GM18502 (cell line): ENCODE measurements at regions not wholly inside any gene's neighbourhood (a gene's known extent, or its start where the extent isn't known, plus 50 kb on each side); places are given as distances from the start of the nearest gene placed in this dataset.
"Not testable (repeated sequence)": the region's sequence is repeated elsewhere in the genome, so short reads cannot be mapped to it uniquely, and the experiment has no call there.

Experiments used
- ATAC-seq: cut with Tn5 transposase; IDR thresholded peaks from one replicate; pipeline ENCODE4 v1.9.1; 2021; ENCODE audit warnings: mild to moderate bottlenecking; ENCODE audit not compliant: unreplicated experiment, poor library complexity

DNA sequence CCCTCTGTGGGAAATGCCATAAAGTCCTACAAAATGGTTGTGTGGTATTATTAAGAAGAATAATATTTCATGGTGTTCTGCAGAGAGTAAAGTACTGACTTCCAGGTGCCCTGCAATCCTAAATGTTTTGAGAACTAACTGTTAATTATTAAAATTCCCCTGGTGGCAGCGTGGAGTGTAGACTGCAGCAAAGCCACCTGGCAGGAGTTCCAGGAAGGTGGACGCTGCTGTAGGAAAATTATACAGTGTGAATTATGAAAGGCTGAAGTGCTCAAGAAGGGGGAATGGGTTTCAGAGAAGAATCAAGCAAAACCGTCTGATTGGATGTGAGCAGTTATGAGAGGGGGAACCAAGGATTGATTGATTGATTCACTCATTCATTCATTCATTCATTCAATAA lies 572.4 kb upstream of the PPP2R3A start:
- no peak for ATAC-seq

DNA sequence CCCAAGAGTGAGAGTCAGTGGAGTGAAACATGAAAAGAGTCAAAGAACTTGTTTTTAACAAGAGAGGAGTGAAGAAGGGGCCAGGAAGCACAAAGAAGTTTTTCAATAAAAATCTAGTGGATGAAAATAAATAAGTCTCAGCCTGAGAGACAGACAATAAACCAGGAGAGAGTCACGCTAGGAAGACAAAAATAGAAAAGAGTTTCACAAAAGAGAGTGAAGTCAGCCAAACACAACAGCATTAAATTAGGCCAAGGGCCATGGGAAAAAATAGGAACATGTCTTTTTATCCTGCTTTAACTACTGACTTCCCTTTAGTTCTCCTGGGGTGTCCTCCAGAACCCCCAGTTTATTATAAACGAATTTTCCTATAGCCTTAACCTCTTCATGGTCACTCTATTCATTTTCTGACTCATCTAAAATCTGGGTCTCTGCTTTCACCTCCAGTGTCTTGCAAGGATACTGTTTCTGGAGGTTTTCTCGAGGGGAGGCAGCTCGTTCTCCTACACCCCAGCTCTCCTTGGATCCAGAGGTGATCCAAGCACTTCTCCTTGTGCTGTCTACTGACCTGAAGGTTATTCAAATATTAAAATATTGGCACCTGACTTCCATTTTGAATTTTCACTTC lies 571.5 kb upstream of the PPP2R3A start:
- ATAC-seq = no peak

DNA sequence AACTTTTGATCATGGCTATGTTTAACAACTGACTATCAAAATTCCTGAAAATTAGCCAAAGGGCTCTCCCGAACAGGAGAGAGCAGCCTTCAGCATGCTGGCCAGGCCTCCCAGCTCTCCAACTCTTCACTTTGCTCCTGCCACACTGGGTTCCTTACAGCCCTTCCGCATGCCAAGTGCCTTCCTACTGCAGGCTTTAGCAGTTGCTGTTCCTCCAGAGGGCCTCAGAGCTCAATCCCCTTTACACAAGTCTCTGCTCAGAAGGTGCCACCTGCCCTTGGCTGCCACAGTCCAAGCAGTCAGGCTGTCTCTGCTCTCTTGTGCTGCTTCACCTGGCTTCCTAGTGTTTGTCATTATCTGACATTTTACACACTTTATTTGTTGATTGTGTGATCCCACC lies 553.1 kb upstream of the PPP2R3A start:
- no peak for ATAC-seq

DNA sequence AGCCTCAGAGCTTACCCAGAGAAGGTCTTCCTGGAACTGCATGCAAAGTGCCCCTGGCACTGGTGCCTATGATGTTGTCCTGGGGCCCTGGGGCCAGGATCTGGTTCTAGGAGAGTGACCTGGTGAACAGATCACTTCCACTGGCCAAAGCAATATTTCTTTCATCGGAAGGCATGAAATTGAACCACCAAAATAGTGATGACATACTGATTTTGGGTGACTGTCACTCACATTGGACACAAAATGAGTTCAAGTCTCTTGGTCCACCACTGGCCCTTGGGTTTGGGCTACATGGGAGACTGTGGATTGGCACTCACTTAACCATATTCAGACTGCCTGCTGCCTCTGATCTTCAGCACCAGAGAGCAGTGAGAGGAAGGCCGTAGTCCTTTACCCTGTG lies 549.3 kb upstream of the PPP2R3A start:
- no peak for ATAC-seq

DNA sequence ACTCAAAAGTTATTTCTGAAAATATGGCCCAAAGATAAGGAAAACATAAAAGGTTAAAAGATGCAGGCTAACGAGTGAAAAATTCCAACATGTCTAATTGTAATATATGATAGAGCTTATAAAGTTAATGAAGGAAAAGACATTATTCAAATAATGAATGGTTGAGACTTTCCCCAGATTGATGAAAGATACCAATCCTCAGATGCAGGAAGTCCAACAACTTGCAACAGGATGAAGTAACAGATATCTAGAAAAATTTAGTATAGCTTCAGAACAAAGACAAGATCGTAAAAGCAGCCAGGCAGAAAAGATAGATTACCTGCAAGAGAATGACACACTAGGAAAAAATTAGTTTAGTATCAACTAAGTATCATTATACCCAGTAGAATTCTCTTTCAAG lies 546.4 kb upstream of the PPP2R3A start:
- no peak for ATAC-seq

DNA sequence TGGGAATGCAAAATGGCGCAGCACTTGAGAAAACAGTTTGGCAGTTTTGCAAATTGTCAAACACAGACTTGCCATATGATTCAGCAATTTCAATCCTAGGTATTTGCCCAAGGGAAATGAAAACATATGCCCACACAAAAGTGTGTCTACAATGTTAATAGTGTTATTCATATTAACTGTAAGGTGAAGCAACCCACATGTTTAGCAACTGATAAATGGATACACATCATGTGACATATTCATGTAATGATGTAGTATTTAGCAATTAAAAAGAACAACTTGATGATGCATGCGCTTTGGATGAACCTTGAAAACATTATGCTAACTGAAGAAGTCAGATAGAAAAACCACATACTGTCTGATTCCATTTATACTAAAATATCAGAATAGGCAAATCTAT lies 539.0 kb upstream of the PPP2R3A start:
- no peak for ATAC-seq

DNA sequence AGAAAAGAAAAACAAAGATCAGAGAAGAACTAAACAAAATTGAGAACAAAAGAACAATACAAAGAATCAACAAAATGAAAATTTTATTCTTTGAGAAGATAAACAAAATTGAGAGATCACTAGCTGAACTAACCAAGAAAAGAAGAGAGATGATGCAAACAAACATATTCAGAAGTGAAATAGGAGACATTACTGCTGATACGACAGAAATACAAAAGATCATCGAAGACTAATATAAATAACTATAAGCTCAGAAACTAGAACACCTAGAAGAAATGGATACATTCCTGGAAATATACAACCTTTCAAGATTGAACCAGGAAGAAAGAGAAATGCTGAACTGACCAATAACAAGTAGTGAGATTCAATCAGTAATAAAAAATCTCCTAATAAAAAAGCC lies 533.1 kb upstream of the PPP2R3A start:
- ATAC-seq = no peak

DNA sequence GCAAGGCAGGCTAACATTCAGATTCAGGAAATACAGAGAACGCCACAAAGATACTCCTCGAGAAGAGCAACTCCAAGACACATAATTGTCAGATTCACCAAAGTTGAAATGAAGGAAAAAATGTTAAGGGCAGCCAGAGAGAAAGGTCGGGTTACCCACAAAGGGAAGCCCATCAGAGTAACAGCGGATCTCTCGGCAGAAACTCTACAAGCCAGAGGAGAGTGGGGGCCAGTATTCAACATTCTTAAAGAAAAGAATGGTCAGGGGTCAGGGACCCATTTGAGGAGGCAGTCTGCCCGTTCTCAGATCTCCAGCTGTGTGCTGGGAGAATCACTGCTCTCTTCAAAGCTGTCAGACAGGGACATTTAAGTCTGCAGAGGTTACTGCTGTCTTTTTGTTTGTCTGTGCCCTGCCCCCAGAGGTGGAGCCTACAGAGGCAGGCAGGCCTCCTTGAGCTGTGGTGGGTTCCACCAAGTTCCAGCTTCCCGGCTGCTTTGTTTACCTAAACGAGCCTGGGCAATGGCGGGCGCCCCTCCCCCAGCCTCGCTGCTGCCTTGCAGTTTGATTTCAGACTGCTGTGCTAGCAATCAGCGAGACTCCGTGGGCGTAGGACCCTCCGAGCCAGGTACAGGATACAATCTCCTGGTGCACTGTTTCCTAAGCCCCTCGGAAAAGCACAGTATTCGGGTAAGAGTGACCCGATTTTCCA lies 526.5 kb upstream of the PPP2R3A start:
- not testable (repeated sequence) for ATAC-seq

DNA sequence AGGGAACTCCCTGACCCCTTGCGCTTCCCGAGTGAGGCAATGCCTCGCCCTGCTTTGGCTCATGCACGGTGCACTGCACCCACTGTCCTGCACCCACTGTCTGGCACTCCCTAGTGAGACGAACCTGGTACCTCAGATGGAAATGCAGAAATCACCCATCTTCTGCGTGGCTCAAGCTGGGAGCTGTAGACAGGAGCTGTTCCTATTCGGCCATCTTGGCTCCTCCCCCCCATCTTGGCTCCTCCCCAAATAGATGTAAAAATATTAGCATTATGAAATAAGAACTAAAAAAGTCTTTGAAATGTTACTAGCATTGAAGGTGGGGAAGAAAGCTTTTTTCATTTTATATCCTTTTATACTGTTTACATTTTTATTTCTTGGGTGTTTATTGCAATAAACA lies 525.9 kb upstream of the PPP2R3A start:
- not testable (repeated sequence) for ATAC-seq

DNA sequence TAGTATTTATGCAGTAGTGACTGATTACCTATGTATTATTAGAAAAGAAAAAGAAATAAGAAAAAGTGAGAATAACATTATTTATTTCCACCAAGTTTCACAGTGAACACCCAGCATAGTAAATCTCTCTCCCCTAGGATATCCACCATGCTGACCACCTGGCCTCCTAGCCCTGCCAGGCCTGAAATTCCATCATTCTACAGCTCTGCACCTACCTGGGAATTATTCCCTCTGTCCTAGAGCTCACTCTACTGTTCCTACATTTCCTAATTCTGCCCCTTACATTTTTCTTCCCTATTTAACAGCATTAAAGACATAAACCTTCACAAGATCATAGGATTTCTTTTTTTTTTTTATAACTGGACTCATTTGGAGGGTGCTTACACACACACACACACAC lies 525.3 kb upstream of the PPP2R3A start:
- no peak for ATAC-seq

DNA sequence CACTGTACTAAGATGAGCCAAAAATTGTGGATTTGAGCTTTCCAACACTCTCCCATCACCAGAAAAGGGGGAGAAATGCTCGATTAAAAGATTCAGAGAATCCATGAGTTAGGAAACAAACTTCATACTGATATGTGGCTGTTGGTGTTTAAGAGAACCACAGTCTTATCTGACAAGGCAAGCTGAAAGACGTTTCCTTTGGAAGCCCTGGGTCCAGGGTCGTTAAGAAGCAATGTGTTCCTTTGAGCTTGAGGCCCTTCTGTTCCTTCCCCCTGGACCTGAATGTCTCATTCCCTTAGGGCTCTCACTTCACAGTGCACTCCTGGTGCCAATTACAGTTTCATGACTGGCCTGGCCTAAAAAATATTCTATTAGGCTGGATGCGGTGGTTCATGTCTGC lies 524.8 kb upstream of the PPP2R3A start:
- ATAC-seq = no peak

DNA sequence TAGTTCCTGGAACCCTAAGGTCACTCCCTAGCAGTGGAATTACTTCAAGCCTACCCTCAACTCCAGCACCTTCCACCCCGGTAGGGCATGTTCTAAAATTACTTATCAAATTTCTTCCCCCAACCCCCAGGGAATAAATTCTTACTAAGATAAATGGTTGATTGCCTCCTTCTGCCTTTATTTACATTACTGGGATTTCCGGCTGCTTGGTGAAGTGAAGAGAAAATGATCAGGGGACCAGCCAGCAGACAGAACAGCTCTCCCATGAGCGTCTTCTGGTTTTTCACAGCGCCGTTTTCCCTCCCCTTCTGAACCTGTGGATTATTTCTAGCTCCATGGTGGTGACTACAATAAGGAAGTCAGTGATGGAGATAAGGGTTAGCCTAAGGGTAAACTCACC lies 521.5 kb upstream of the PPP2R3A start:
- no peak for ATAC-seq

DNA sequence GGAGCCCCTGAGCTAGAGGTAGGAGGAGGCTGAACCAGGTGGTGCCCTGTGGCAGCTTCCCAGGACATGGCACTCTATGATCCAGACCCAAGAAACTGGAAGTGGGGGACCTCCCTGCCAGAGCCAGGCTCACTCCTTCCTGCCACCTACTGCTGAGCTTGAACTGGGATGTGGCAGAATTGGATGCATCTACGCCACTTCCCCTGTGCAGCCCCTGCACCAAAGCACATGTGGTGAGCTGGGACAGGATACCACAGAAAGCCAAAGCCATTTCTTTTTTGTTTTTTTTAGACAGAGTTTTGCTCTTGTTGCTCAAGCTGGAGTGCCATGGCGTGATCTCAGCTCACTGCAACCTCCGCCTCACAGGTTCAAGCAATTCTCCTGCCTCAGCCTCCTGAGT lies 518.0 kb upstream of the PPP2R3A start:
- ATAC-seq = no peak

DNA sequence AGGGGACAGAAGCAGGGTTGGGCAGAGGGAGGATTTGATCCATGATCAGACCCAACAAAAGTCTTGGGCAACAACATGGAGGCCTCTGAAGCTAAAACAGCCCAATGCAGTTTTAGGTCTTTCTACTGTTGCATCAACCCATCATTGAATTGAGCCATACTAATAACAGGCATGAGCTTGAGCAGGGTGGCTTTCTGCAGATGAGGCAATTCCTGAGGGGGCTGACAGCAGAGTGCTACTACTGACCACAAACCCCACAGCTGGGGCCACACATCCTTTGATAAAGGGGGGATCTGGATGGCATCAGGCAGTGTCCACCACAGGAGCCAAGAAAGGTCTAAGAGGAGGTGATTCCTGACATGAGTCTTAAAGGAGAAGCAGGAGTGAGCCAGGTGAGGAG lies 517.0 kb upstream of the PPP2R3A start:
- no peak for ATAC-seq

DNA sequence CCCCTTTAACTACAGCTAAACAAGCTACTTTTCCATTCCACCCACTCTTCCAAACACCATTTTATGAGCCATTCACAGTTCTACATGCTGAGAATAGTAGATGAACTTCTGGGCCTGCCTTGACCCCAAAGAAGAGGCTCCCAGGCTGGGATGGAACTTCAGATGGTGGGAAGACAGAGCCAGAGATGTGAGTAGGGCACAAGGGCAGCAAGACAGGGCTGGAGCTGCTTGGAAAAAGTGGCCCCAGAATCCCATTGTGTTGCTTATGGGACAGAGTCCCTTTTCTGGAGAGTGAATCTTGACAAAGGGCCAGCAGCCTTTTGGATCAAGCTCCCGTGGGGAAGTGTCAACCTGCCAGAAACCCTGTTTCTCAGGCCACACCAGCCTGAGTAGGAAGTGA lies 516.5 kb upstream of the PPP2R3A start:
- no peak for ATAC-seq

DNA sequence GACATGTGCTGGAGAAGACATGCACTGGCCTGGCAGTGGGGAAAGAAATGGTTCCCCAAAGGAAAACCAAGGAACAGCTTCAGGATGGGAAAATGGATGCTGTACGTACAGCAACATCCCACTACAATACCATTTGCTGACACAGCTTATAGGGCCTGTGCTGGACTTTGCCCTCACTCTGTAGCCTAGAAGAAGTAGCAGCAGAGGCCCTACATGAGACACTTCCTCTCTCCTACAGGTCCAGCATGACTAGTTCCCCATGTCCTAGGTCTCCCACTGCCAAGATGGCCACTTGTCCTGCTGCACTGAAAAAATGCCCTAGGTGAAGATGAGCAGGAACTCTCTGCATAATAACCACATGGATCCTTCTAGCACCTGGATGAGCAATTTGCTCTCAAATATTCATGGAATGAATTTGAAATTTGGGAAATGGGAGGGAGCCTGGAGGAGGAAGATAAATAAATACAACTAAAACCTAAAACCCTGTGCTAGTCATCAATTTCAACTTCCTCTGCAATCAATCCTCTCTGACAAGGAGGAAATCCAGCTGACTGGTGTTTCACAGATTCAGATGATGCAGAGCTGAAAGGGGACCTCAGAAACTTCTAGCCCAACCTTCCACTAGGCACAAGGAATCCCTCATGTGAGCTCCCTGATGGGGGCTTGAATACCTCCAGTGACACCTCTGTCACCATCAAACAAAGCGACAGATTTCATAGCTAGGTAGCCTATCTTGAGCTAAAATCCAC lies 514.3 kb upstream of the PPP2R3A start:
- ATAC-seq = no peak

DNA sequence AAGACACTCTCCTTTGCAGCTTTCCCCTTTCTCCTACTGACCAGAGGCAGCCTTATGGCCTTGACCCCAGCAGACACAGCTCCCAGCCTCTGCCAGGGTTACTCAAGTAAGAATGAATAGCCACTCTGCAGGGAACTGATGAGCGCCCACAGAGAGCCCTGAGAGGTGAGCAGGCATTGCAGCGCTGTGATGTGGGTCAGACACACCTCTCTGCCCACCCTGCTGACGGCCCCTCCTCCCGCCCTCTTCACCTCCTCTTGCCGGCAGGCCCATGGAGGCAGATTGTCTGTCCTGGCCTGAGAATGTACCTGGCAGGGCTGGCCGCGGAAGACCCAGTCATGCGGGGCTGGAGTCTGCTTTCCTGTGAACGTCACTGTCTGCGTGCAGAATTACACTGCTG lies 512.6 kb upstream of the PPP2R3A start:
- no peak for ATAC-seq

DNA sequence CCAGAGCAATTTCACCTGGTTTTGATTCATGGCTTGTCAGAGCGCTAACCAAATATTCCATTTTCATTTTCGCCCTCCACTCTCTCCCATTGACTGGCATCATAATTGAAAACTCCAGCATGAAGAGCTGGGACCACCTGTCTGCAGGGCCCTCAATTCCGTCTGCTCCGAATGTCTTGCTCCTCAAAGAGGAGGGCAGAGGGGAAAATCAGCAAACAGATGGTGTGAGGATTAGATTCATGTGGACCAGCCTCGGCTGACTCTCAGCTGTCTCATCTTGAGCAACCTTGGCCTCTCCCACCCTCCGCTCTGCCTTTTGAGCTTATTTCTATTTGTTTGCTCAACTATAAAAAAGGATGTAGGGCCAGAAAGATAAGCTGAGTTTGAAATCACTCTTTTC lies 512.2 kb upstream of the PPP2R3A start:
- ATAC-seq = no peak

DNA sequence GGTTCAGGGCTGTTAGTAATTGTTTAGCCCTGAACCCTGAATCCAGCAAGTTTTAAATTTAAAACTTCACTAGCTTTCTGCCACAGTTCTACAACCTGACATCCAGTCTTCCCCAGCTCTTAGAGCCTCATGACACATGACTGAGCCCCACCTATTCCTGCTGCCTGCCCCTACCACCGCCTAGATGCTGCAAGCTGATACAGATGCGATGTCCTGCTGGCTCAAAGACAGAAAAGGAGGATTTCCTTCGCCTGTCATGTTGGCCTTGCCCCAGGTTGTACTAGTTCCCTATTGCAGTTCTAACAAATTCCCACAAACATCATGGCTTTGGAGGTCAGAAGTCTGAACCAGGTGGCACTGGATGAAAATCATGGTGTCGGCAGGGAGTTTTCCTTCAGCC lies 510.6 kb upstream of the PPP2R3A start:
- no peak for ATAC-seq

DNA sequence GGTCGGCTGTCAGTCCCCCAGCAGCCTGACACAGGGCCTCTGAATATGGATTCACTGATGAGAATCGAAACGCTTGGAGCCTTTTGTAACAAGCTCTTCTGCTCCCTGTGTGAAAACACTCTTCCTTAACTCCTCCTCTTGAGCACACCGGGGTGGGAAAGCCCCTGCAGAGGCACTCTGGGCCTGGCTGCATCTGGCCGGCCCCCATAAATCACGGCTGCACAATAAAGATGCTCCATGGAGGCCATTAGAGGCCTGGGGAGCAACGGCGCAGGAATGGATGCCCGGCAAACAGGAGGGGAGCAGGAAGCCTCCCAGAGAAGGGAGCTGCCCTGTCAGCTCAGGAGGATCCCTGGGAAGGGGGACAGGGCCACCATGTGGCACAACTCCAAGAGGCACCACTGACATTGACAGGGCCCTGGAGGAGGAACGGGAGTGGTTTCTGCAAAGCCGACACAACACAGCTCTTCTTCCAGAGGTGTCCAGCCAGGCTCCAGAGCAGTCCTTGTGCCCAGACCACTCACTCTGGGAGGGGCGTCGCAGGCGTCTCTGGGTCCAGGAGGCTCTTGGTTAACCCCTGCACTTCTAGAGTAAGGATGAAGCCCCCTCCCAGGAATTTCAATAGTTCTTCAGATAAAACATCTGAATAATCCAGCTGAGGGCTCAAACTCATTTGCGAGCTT lies 509.3 kb upstream of the PPP2R3A start:
- no peak for ATAC-seq
